Sigmoid colon (tissue), 6 donors: ENCODE measurements at regions not wholly inside any gene's neighbourhood (a gene's known extent, or its start where the extent isn't known, plus 50 kb on each side); places are given as distances from the start of the nearest gene placed in this dataset.
A peak's percentile ranks its signal among the peaks of the same experiment; 100 is the strongest.
"Not testable (repeated sequence)": the region's sequence is repeated elsewhere in the genome, so short reads cannot be mapped to it uniquely, and the experiment has no call there.

ENCODE experiments used
- DNase-seq: peaks from one replicate; pipeline ENCODE4 v3.0.0-alpha.2; 2019
- H3K27ac ChIP-seq, 4 donors: fragments of 200-600 bp; sonication (generic); one replicate each; pipeline ENCODE4 v1.5.1; 2016 to 2019; ENCODE audit warnings: mild to moderate bottlenecking in 1 of 4
- H3K27me3 ChIP-seq, 3 donors: fragments of 200-600 bp; sonication (generic); one replicate each; pipeline ENCODE4 v1.5.1; 2019; ENCODE audit warnings: mild to moderate bottlenecking in 1 of 3
- H3K36me3 ChIP-seq, 4 donors: fragments of 200-600 bp; sonication (generic); one replicate each; pipeline ENCODE4 v1.5.1; 2016 to 2019
- H3K4me1 ChIP-seq, 4 donors: fragments of 200-600 bp; sonication (generic); one replicate each; pipeline ENCODE4 v1.5.1; 2017 to 2019
- H3K4me3 ChIP-seq, 4 donors: fragments of 200-600 bp; sonication (generic); one replicate each; pipeline ENCODE4 v1.5.1; 2017 to 2019; ENCODE audit warnings: mild to moderate bottlenecking in 2 of 4, moderate library complexity in 1 of 4
- H3K9me3 ChIP-seq, 4 donors: fragments of 200-600 bp in 3 of 4; sonication (generic) in 3 of 4; one replicate each; pipeline versions ENCODE4 v1.5.1 to v1.6.1; 2013 to 2019
- EP300 ChIP-seq, 4 donors: sonication (generic); formaldehyde crosslinking; IDR thresholded peaks; one replicate each; pipeline ENCODE4 v1.6.1; 2017; ENCODE audit warnings: antibody characterized with exemption in 4 of 4
- POLR2A ChIP-seq, 2 donors: fragments of 450-650 bp; IDR thresholded peaks; one replicate each; pipeline ENCODE4 v1.6.1; 2016; ENCODE audit warnings: antibody characterized with exemption in 2 of 2, mild to moderate bottlenecking in 2 of 2, moderate library complexity in 2 of 2
- POLR2AphosphoS5 ChIP-seq, 4 donors: sonication (generic); formaldehyde crosslinking; IDR thresholded peaks; one replicate each; pipeline ENCODE4 v1.6.1; 2017; ENCODE audit warnings: antibody characterized with exemption in 4 of 4
- WGBS, 2 donors: extraction: QIAGEN DNeasy Blood & Tissue Kit; methylation state at CpG; one replicate each; pipeline ENCODE4 v1.1.7; 2013; 5-methylcytosine and 5-hydroxymethylcytosine counted together
- intact Hi-C: fragments of 100-400 bp; cut with DNase I; formaldehyde crosslinking; loops from one replicate; pipeline ENCODE4 v1.15.1; 2023
- TF ChIP-seq, protein P1 (sequence below), 4 experiments: fragments of 450-650 bp in 3 of 4; fragments of 200-600 bp in 1 of 4; IDR thresholded peaks; one replicate each; pipeline ENCODE4 v1.5.1; 2016 to 2019; ENCODE audit warnings: antibody characterized with exemption in 4 of 4, mild to moderate bottlenecking in 3 of 4, moderate library complexity in 2 of 4
- donor health status: healthy with polysubstance abuse.
- donor health status: healthy.

DNA sequence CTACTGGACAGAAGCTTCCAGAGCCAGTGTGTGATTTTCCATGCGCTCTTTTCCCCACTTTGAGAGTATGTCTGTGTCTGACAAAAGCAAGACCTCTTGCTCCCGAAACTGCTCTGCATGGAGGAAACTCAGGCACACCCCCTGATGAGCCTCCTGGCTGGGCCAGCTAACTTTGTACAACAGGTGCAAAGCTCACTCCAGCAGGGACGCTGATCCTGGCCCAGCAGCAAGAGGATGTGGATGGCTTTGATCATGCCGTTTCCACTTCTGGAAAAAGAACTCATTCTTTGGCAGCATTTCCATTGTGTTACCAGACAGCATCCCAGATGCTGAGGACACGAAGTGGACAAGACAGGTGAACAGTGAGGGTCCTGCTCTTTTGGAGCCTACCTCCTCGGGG is 103.1 kb downstream of the TLR5 start:
- H3K4me1 ChIP-seq = peaks cover 0 to 22% (median 15%) of the 10 kb centered on the region in 4 donors
- H3K9me3 ChIP-seq = no peaks in the 10 kb centered on the region
- TF ChIP-seq POLR2A (IDR thresholded peaks at IDR 0.05) = no peak
- TF ChIP-seq, protein P1, sequence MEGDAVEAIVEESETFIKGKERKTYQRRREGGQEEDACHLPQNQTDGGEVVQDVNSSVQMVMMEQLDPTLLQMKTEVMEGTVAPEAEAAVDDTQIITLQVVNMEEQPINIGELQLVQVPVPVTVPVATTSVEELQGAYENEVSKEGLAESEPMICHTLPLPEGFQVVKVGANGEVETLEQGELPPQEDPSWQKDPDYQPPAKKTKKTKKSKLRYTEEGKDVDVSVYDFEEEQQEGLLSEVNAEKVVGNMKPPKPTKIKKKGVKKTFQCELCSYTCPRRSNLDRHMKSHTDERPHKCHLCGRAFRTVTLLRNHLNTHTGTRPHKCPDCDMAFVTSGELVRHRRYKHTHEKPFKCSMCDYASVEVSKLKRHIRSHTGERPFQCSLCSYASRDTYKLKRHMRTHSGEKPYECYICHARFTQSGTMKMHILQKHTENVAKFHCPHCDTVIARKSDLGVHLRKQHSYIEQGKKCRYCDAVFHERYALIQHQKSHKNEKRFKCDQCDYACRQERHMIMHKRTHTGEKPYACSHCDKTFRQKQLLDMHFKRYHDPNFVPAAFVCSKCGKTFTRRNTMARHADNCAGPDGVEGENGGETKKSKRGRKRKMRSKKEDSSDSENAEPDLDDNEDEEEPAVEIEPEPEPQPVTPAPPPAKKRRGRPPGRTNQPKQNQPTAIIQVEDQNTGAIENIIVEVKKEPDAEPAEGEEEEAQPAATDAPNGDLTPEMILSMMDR (IDR thresholded peaks at IDR 0.05) = no peak
- no peak for TF ChIP-seq EP300 (IDR thresholded peaks at IDR 0.05)
- TF ChIP-seq POLR2AphosphoS5 (IDR thresholded peaks at IDR 0.05) = no peak
- no peaks in the 10 kb centered on the region for H3K27me3 ChIP-seq
- intact Hi-C loops = no loop called here
- no peaks in the 10 kb centered on the region for H3K36me3 ChIP-seq
- H3K27ac ChIP-seq = no peak overlapping the region
- no peak overlapping the region for H3K4me3 ChIP-seq
- 43 to 74% methylated on average over 6 of the region's 6 CpGs for WGBS, 2 donors
- no peak for DNase-seq

DNA sequence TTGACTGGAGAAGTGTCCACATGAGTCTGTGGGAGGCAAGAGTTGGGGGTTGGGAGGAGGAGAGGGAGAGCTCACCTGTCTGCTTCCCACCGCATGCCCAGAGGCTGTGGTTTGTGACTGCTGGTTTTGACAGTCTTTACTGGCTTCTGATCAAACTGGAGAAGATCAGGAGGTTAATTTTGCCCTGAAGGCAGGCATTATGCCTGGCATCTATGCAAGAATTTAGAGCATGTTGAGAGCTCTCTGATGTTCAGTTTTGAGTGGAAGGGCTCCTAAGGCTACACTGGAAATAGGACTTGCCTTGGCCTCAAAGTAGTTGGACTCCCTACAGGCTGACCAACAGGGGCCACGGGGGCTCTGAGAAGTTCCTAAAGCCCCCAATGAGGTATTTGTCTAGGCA is 101.6 kb downstream of the TLR5 start:
- no peak for TF ChIP-seq EP300 (IDR thresholded peaks at IDR 0.05)
- TF ChIP-seq POLR2A (IDR thresholded peaks at IDR 0.05) = no peak
- no peak for TF ChIP-seq POLR2AphosphoS5 (IDR thresholded peaks at IDR 0.05)
- TF ChIP-seq, protein P1 (IDR thresholded peaks at IDR 0.05) = no peak
- peaks cover 0 to 1% (median 0%) of the 10 kb centered on the region in 4 donors for H3K9me3 ChIP-seq
- H3K36me3 ChIP-seq = no peaks in the 10 kb centered on the region
- no peak overlapping the region for H3K4me3 ChIP-seq
- intact Hi-C loops = no loop called here
- H3K4me1 ChIP-seq = peaks cover 0 to 22% (median 15%) of the 10 kb centered on the region in 4 donors
- H3K27ac ChIP-seq = peak overlapping the region in 1 of 4 donors; percentile 18
- DNase-seq = no peak
- 58 to 74% methylated on average over 2 of the region's 2 CpGs for WGBS, 2 donors
- no peaks in the 10 kb centered on the region for H3K27me3 ChIP-seq

DNA sequence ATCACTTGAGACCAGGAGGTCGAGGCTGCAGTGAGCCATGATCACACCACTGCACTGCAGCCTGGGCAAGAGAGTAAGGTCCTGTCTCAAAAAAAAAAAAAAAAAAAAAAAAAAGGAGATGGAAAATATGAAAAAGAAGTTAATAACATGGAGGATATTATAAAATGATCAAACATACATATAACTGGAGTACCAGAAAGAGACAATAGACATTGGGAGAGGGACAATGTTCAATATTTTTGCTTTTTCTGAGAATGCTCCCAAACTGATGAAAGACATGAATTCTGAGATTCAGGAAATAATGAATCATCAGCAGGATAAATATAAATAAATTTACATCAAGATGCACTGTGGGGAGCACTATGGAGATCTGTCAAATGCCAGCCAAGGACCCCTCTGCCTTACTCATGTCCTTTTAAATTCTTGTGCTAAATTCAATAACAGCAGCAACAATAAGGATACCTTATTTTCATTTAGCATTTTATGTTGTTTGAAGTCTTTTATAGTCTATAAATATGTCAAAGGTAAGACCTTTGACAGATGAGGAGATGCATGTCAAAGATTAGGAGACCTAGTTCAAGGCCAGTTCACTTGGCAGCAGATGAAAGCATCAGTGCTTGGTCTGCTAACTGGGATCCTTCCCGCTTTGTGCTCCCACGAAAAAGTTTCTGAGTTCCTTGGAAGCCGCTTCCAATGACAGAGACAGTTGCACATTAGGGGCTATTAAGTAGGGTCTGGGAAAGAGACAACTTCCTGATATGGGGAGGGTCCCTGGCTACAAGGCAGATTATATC is 97.7 kb downstream of the TLR5 start:
- Histone ChIP-seq H3K27ac (no peak overlapping the region), H3K9me3 (peaks cover 0 to 5% (median 0%) of the 10 kb centered on the region in 4 donors), H3K27me3 (no peaks in the 10 kb centered on the region), H3K4me3 (no peak overlapping the region), H3K36me3 (no peaks in the 10 kb centered on the region), H3K4me1 (peaks cover 0 to 15% (median 12%) of the 10 kb centered on the region in 4 donors)
- intact Hi-C loops = no loop called here
- 72 to 88% methylated on average over 4 of the region's 4 CpGs for WGBS, 2 donors
- DNase-seq = no peak
- TF ChIP-seq POLR2A (IDR thresholded peaks at IDR 0.05) (no peak), EP300 (IDR thresholded peaks at IDR 0.05) (no peak), POLR2AphosphoS5 (IDR thresholded peaks at IDR 0.05) (no peak)
- TF ChIP-seq, protein P1 (IDR thresholded peaks at IDR 0.05) = no peak

DNA sequence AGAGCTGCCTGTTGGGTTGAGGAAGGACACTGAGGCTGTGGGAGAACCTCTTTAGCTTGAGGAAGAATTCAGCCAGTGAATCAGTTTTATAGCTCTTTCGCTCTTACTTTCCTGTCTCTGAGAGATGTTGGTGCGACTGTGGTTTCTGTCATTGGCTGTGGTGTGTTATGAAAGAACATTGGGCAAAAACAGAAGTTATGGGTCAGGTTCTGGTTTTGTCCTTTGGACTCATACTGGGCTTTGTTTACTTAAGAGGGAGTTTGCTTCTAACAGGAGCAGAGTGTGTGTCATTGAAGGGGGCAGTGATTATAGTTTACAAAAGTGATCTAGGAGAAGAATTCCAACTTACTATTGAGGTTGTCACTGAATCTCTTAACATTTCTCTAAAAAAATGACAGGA is 97.0 kb downstream of the TLR5 start:
- intact Hi-C loops = no loop called here
- Histone ChIP-seq H3K27ac (no peak overlapping the region), H3K4me3 (no peak overlapping the region), H3K9me3 (peaks cover 0 to 5% (median 0%) of the 10 kb centered on the region in 4 donors), H3K36me3 (no peaks in the 10 kb centered on the region), H3K4me1 (peaks cover 0 to 13% (median 9%) of the 10 kb centered on the region in 4 donors), H3K27me3 (no peaks in the 10 kb centered on the region)
- 83 to 89% methylated on average over 2 of the region's 2 CpGs for WGBS, 2 donors
- DNase-seq = no peak
- no peak for TF ChIP-seq POLR2A (IDR thresholded peaks at IDR 0.05)
- TF ChIP-seq EP300 (IDR thresholded peaks at IDR 0.05) = no peak
- TF ChIP-seq, protein P1 (IDR thresholded peaks at IDR 0.05) = no peak
- no peak for TF ChIP-seq POLR2AphosphoS5 (IDR thresholded peaks at IDR 0.05)

DNA sequence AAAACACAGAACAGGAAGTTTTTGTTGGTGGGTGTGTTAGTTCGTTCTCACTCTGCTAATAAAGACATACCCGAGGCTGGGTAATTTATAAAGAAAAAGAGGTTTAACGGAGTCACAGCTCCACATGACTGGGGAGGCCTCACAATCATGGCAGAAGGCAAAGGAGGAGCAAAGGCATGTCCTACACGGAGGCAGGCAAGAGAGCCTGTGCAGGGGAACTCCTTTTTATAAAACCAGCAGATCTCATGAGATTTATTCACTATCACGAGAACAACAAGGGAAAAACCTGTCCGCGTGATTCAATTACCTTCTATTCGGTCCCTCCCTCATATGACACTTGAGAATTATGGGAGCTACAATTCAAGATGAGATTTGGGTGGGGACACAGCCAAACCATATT is 96.6 kb downstream of the TLR5 start:
- H3K27ac ChIP-seq, H3K4me3 ChIP-seq, H3K9me3 ChIP-seq, intact Hi-C loops, DNase-seq, H3K27me3 ChIP-seq, H3K36me3 ChIP-seq: not testable (repeated sequence)
- WGBS, 2 donors = 72 to 90% methylated on average over 8 of the region's 8 CpGs
- H3K4me1 ChIP-seq = peaks cover 0 to 10% (median 9%) of the 10 kb centered on the region in 4 donors
